ENCODE measurements at regions not wholly inside any gene's neighbourhood (a gene's known extent, or its start where the extent isn't known, plus 50 kb on each side); places are given as distances from the start of the nearest gene placed in this dataset.
"Not testable (repeated sequence)": the region's sequence is repeated elsewhere in the genome, so short reads cannot be mapped to it uniquely, and the experiment has no call there.

GRCh38 chr10:44278837-44279324, 106.0 kb downstream of the CXCL12 start:
- DNase-seq (ENCODE audit: low read depth in 2 of 2) = no peak

GRCh38 chr10:44268435-44268948, 116.4 kb downstream of the CXCL12 start:
- not testable (repeated sequence) for DNase-seq (ENCODE audit: low read depth in 2 of 2)

DNA sequence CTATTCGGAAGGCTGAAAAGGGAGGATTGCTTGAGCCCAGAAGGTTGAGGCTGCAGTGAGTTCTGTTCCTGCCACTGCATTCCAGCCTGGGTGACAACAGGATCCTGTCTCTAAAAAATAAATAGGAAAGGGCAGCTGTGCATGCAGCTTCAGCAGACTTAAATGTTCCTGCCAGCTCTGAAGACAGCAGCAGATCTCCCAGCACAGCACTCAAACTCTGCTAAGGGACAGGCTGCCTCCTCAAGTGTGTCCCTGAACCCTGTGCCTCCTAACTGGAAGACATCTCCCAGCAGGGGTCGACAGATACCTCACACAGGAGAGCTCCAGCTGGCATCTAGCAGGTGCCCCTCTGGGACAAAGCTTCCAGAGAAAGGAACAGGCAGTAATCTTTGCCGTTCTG, 117.9 kb downstream of the CXCL12 start:
- no peak for DNase-seq (ENCODE audit: low read depth in 2 of 2)

GRCh38 chr10:44264244-44264643, 120.7 kb downstream of the CXCL12 start:
- no peak for DNase-seq (ENCODE audit: low read depth in 2 of 2)

GRCh38 chr10:44263771-44264170, 121.1 kb downstream of the CXCL12 start:
- no peak for DNase-seq (ENCODE audit: low read depth in 2 of 2)

- no peak for DNase-seq (ENCODE audit: low read depth in 2 of 2)
These were observed 122.2 kb downstream of the CXCL12 start for GRCh38 chr10:44262551-44263251.

- DNase-seq (ENCODE audit: low read depth in 2 of 2) = no peak
These were observed 123.0 kb downstream of the CXCL12 start for GRCh38 chr10:44261710-44262455.

GRCh38 chr10:44261296-44261695, 123.6 kb downstream of the CXCL12 start:
- DNase-seq (ENCODE audit: low read depth in 2 of 2) = no peak

GRCh38 chr10:44260286-44260928, 124.5 kb downstream of the CXCL12 start:
- DNase-seq (ENCODE audit: low read depth in 2 of 2) = no peak

GRCh38 chr10:44259090-44259874, 125.6 kb downstream of the CXCL12 start:
- DNase-seq (ENCODE audit: low read depth in 2 of 2) = no peak

DNA sequence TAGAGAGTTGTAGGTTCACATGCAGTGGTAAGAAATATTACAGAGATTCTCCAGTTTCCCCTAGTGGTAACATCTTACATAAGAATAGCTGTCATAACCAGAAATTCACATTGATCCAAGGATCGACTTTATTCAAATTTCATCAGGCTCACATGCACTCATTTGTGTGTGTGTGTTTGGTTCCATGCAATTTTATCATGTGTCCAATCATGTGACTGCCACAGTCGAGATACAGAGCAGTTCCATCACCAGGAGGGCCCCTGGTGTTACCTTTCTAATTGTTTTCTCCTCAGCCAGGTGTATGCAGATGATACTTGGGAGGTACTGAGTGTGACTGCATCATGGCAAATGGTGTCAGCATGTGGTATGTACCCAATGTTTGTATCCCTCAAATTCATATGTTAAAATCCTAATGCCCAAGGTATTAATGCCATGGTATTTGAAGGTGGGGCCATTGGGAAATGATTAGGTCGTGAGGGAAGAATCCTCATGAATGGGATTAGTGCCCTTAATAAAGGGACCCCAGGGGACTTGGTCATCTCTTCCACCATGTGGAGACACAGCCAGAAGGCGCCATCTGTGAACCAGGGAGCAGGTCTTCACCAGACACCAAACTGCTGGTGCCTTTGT, 126.3 kb downstream of the CXCL12 start:
- no peak for DNase-seq (ENCODE audit: low read depth in 2 of 2)

GRCh38 chr10:44258019-44258418, 126.9 kb downstream of the CXCL12 start:
- no peak for DNase-seq (ENCODE audit: low read depth in 2 of 2)

DNA sequence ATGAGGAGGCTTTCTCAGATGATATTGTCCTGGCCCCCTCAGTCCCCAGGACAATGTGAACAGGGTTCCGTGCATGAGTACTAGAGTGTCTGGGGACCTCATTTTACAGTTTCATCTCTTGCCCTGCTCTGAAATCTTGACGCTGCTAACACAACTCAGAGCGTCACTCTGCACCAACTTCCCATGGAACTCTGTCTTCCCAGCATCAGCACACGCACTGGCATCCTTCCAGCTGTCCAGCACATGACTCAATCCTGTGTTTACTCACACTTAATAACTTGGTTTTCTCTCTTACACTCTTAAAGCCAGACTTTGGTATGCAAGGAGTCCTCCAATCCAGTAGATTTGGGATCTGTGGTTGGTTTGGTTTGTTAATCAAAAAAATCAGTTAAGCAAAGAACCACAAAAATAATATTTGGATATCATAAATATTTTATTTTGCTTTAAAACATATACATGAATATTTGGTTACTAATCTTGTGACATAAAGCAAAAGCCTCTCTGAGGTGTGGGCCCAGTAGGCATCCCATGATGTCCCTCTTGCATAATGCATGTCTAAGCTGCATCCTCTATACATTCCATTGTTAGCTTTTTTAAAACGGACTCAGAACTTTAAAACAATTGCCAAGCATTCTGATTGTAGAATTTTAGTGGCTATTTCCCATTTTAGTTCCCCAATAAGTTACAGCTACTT, 131.0 kb downstream of the CXCL12 start:
- DNase-seq (ENCODE audit: low read depth in 2 of 2) = no peak

- DNase-seq (ENCODE audit: low read depth in 2 of 2) = not testable (repeated sequence)
These were observed 132.3 kb downstream of the CXCL12 start for GRCh38 chr10:44252631-44253030.

DNA sequence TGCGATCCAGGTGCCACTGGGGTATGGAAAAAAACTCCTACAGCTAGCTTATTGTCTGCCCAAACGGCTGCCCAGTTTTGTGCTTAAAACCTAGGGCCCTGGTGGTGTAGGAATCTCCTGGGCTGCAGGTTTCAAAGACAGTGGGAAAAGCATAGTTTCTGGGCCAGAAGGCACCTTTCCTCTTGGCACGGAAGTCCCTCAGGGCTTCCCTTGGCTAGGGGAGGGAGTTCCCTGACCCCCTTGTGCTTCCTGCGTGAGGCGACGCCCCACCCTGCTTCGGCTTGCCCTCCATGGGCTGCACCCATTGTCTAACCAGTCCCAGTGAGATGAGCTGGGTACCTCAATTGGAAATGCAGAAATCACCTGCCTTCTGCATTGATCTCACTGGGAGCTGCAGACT, 135.0 kb downstream of the CXCL12 start:
- not testable (repeated sequence) for DNase-seq (ENCODE audit: low read depth in 2 of 2)

DNA sequence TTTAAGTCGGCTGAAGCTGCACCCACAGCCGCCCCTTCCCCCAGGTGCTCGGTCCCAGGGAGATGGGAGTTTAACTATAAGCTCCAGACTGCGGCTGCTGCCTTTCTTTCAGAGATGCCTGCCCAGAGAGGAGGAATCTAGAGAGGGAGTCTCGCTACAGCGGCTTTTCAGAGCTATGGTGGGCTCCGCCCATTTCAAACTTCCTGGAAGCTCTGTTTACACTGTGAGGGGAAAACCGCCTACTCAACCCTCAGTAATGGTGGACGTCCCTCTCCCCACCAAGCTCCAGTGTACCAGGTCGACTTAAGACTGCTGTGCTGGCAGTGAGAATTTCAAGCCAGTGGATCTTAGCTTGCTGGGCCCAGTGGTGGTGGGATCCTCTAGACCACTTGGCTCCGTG, 135.4 kb downstream of the CXCL12 start:
- DNase-seq (ENCODE audit: low read depth in 2 of 2) = no peak

- not testable (repeated sequence) for DNase-seq (ENCODE audit: low read depth in 2 of 2)
These were observed 138.2 kb downstream of the CXCL12 start for GRCh38 chr10:44246700-44247099.

GRCh38 chr10:44246287-44246686, 138.6 kb downstream of the CXCL12 start:
- not testable (repeated sequence) for DNase-seq (ENCODE audit: low read depth in 2 of 2)

DNA sequence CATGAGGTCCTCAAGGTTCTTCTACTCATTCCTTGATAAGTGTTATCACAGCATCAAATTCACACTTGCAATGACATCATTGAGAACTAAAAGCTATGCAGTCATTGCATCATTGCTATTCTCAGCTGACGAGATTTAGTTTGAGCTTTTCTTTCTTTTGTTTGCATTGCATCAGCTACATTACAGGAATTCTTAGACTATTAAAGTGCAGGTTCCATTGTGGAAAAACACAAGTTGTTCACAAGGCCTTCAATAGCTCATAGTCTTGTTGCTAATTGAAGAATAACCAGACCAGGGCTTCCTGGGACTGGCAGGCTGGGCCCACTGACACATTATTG, 139.3 kb downstream of the CXCL12 start:
- no peak for DNase-seq (ENCODE audit: low read depth in 2 of 2)

- no peak for DNase-seq (ENCODE audit: low read depth in 2 of 2)
These were observed 139.9 kb downstream of the CXCL12 start for GRCh38 chr10:44244745-44245600.
